ENCODE measurements at regions not wholly inside any gene's neighbourhood (a gene's known extent, or its start where the extent isn't known, plus 50 kb on each side); places are given as distances from the start of the nearest gene placed in this dataset.

- no peaks in the 10 kb centered on the region for H3F3A ChIP-seq (ENCODE audit: insufficient read depth, low read length)
- H4K20me1 ChIP-seq (ENCODE audit: insufficient read depth, low read length): no peaks in the 10 kb centered on the region
- TF ChIP-seq, protein P1, sequence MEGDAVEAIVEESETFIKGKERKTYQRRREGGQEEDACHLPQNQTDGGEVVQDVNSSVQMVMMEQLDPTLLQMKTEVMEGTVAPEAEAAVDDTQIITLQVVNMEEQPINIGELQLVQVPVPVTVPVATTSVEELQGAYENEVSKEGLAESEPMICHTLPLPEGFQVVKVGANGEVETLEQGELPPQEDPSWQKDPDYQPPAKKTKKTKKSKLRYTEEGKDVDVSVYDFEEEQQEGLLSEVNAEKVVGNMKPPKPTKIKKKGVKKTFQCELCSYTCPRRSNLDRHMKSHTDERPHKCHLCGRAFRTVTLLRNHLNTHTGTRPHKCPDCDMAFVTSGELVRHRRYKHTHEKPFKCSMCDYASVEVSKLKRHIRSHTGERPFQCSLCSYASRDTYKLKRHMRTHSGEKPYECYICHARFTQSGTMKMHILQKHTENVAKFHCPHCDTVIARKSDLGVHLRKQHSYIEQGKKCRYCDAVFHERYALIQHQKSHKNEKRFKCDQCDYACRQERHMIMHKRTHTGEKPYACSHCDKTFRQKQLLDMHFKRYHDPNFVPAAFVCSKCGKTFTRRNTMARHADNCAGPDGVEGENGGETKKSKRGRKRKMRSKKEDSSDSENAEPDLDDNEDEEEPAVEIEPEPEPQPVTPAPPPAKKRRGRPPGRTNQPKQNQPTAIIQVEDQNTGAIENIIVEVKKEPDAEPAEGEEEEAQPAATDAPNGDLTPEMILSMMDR (IDR thresholded peaks at IDR 0.05; ENCODE audit: low read length): no peak
- TF ChIP-seq EZH2 (IDR thresholded peaks at IDR 0.05; ENCODE audit: borderline replicate concordance, low read length): no peak
Observed at GRCh38 chr2:236434593-236434992, 135.0 kb upstream of the ACKR3 start.

GRCh38 chr2:236440110-236440881 lies 129.3 kb upstream of the ACKR3 start:
- Histone ChIP-seq H4K20me1 (ENCODE audit: insufficient read depth, low read length) (no peaks in the 10 kb centered on the region), H3K27me3 (ENCODE audit: insufficient read depth, low read length) (no peaks in the 10 kb centered on the region), H3K36me3 (ENCODE audit: insufficient read depth, low read length) (no peaks in the 10 kb centered on the region), H2AFZ (ENCODE audit: low read length) (no peak overlapping the region), H3K9ac (ENCODE audit: low read length) (no peak overlapping the region), H3K27ac (ENCODE audit: low read depth, low read length, poor library complexity, severe bottlenecking) (no peak overlapping the region), H3F3A (ENCODE audit: insufficient read depth, low read length) (no peaks in the 10 kb centered on the region), H3K9me3 (ENCODE audit: low read length) (no peaks in the 10 kb centered on the region), H3K4me2 (ENCODE audit: low read length) (no peak overlapping the region), H3K4me3 (ENCODE audit: low read depth, low read length, poor library complexity, severe bottlenecking) (no peak overlapping the region), H3K79me2 (ENCODE audit: insufficient read depth, low read length) (no peaks in the 10 kb centered on the region), H3K4me1 (ENCODE audit: insufficient read depth, low read length, severe bottlenecking) (no peaks in the 10 kb centered on the region), H3K9me2 (ENCODE audit: low read depth, low read length) (no peaks in the 10 kb centered on the region)
- TF ChIP-seq, protein P1 (IDR thresholded peaks at IDR 0.05; ENCODE audit: low read length): no peak
- no peak for TF ChIP-seq EZH2 (IDR thresholded peaks at IDR 0.05; ENCODE audit: borderline replicate concordance, low read length)

More at GRCh38 chr2:236434593-236434992, 135.0 kb upstream of the ACKR3 start:
- Histone ChIP-seq H3K9me2 (ENCODE audit: low read depth, low read length) (no peaks in the 10 kb centered on the region), H3K79me2 (ENCODE audit: insufficient read depth, low read length) (no peaks in the 10 kb centered on the region), H3K4me1 (ENCODE audit: insufficient read depth, low read length, severe bottlenecking) (no peaks in the 10 kb centered on the region), H3K36me3 (ENCODE audit: insufficient read depth, low read length) (no peaks in the 10 kb centered on the region), H2AFZ (ENCODE audit: low read length) (no peak overlapping the region), H3K9ac (ENCODE audit: low read length) (no peak overlapping the region), H3K4me2 (ENCODE audit: low read length) (no peak overlapping the region), H3K4me3 (ENCODE audit: low read depth, low read length, poor library complexity, severe bottlenecking) (no peak overlapping the region), H3K27me3 (ENCODE audit: insufficient read depth, low read length) (0 out of 2 replicates have a peak, but pooled peaks cover 3% of the 10 kb centered on the region), H3K9me3 (ENCODE audit: low read length) (no peaks in the 10 kb centered on the region), H3K27ac (ENCODE audit: low read depth, low read length, poor library complexity, severe bottlenecking) (no peak overlapping the region)

DNA sequence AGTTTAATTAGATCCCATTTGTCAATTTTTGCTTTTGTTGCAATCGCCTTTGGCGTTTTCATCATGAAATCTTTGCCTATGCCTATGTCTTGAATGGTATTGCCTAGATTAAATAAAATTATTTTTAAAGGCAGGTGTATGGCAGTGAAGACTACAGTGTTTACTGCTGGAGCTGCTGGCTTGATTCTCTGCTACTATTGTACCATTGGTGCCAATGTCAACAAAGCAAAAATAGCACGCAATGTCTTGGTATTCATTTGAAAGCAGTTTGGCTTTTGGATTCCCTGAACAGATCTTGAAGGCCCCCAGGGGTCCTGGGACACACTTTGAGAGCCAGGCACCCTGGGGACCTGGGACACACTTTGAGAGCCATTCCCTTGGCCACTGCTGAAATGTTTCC lies 125.4 kb upstream of the ACKR3 start:
- TF ChIP-seq, protein P1 (IDR thresholded peaks at IDR 0.05; ENCODE audit: low read length): no peak
- no peak for TF ChIP-seq EZH2 (IDR thresholded peaks at IDR 0.05; ENCODE audit: borderline replicate concordance, low read length)
- no peaks in the 10 kb centered on the region for H3K36me3 ChIP-seq (ENCODE audit: insufficient read depth, low read length)
- no peaks in the 10 kb centered on the region for H3K4me1 ChIP-seq (ENCODE audit: insufficient read depth, low read length, severe bottlenecking)
- no peak overlapping the region for H3K27ac ChIP-seq (ENCODE audit: low read depth, low read length, poor library complexity, severe bottlenecking)
- H3K9me2 ChIP-seq (ENCODE audit: low read depth, low read length): no peaks in the 10 kb centered on the region
- H3F3A ChIP-seq (ENCODE audit: insufficient read depth, low read length): no peaks in the 10 kb centered on the region
- H3K4me2 ChIP-seq (ENCODE audit: low read length): no peak overlapping the region
- no peak overlapping the region for H3K4me3 ChIP-seq (ENCODE audit: low read depth, low read length, poor library complexity, severe bottlenecking)
- no peaks in the 10 kb centered on the region for H3K79me2 ChIP-seq (ENCODE audit: insufficient read depth, low read length)
- no peaks in the 10 kb centered on the region for H4K20me1 ChIP-seq (ENCODE audit: insufficient read depth, low read length)
- no peaks in the 10 kb centered on the region for H3K27me3 ChIP-seq (ENCODE audit: insufficient read depth, low read length)
- no peak overlapping the region for H3K9ac ChIP-seq (ENCODE audit: low read length)
- H3K9me3 ChIP-seq (ENCODE audit: low read length): no peaks in the 10 kb centered on the region
- H2AFZ ChIP-seq (ENCODE audit: low read length): no peak overlapping the region

Measured in OCI-LY1 (cell line).